ENCODE measurements at regions not wholly inside any gene's neighbourhood (a gene's known extent, or its start where the extent isn't known, plus 50 kb on each side); places are given as distances from the start of the nearest gene placed in this dataset.

DNA sequence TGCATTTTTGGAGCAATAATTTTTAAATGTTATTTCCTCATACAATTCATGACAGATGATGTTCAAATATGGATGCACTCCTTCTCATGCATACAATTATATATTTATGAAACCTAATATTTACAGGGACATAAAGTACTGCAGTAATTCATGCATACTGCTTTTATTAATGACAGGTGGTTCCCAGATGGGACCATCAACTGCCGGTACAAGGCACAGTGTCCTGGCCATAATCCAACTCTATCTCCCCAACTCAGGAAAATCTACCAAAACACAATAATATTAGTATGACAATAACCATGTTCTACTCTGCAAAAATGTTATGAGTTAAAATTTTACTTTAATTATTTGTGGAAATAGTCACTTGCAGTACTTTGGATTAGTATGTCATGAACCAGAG is 77.8 kb downstream of the VIP start:
- TF ChIP-seq CTCF (IDR thresholded peaks at IDR 0.05), result no peak
- no peak for TF ChIP-seq POLR2AphosphoS5 (IDR thresholded peaks at IDR 0.05)
